ENCODE measurements at regions not wholly inside any gene's neighbourhood (a gene's known extent, or its start where the extent isn't known, plus 50 kb on each side); places are given as distances from the start of the nearest gene placed in this dataset.

GRCh38 chr6:170091639-170092579 lies 199.0 kb downstream of the DLL1 start:
- no peaks in the 10 kb centered on the region for H3K79me2 ChIP-seq (ENCODE audit: insufficient read depth, low read length)
- TF ChIP-seq, protein P1, sequence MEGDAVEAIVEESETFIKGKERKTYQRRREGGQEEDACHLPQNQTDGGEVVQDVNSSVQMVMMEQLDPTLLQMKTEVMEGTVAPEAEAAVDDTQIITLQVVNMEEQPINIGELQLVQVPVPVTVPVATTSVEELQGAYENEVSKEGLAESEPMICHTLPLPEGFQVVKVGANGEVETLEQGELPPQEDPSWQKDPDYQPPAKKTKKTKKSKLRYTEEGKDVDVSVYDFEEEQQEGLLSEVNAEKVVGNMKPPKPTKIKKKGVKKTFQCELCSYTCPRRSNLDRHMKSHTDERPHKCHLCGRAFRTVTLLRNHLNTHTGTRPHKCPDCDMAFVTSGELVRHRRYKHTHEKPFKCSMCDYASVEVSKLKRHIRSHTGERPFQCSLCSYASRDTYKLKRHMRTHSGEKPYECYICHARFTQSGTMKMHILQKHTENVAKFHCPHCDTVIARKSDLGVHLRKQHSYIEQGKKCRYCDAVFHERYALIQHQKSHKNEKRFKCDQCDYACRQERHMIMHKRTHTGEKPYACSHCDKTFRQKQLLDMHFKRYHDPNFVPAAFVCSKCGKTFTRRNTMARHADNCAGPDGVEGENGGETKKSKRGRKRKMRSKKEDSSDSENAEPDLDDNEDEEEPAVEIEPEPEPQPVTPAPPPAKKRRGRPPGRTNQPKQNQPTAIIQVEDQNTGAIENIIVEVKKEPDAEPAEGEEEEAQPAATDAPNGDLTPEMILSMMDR (IDR thresholded peaks at IDR 0.05; ENCODE audit: borderline replicate concordance, extremely low read depth, low read length, poor library complexity, severe bottlenecking), result no peak
- TF ChIP-seq EZH2 (IDR thresholded peaks at IDR 0.05; ENCODE audit: borderline replicate concordance, low read depth, low read length, severe bottlenecking), result no peak
- no peak for DNase-seq
- no peaks in the 10 kb centered on the region for H3K36me3 ChIP-seq (ENCODE audit: insufficient read depth, low read length)
- H3K27me3 ChIP-seq (ENCODE audit: insufficient read depth, low read length, poor library complexity), result no peaks in the 10 kb centered on the region
- ATAC-seq (ENCODE audit: insufficient read depth, low read depth), result no peak
- H3K4me3 ChIP-seq (ENCODE audit: low read depth in 1 of 2, low read length in 2 of 2), result no peak overlapping the region
- H3K27ac ChIP-seq (ENCODE audit: low read length), result no peak overlapping the region
- no peak overlapping the region for H3K9ac ChIP-seq (ENCODE audit: low read depth, low read length)
- H4K20me1 ChIP-seq (ENCODE audit: insufficient read depth, low read length), result 0 out of 2 replicates have a peak, but pooled peaks cover 2% of the 10 kb centered on the region
- H2AFZ ChIP-seq (ENCODE audit: low read depth, low read length), result no peak overlapping the region
- H3K9me3 ChIP-seq (ENCODE audit: insufficient read depth, low read length, severe bottlenecking), result no peaks in the 10 kb centered on the region
- H3K4me2 ChIP-seq (ENCODE audit: insufficient read depth, low read length), result no peak overlapping the region
- peaks cover 30% of the 10 kb centered on the region for H3K4me1 ChIP-seq (ENCODE audit: insufficient read depth, low read length)

DNA sequence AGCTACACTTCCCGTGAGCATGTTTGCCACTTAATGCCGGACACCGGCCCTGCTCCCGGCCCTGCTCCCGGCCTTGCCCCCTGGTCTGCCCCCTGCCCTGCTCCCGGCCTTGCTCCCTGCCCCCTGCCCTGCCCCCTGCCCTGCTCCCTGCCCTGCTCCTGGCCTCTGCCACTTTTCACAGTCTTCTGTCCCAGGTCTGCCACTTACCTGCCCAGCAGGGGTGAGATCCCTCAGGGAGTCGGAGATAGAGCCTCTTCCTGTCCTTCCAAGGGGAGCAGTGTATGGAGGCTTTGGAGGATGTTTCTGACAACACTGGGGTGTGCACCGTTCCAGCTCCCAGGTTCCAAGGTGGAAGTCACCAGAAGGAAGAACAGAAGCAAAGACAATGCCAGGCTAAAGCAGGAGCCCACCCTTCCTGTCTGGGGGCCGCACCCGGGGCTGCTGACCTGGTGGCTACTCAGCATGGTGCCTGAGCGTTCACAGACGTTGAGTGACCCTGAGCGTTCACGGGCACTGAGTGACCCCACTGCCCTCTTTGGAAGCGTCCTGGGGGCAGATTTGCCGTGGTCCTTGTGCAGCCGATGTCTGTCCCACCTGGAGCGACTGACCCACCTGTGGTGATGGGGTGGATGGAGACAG lies 199.8 kb downstream of the DLL1 start:
- H3K4me3 ChIP-seq (ENCODE audit: low read depth in 1 of 2, low read length in 2 of 2), result no peak overlapping the region
- H3K36me3 ChIP-seq (ENCODE audit: insufficient read depth, low read length), result no peaks in the 10 kb centered on the region
- H3K9ac ChIP-seq (ENCODE audit: low read depth, low read length), result no peak overlapping the region
- no peaks in the 10 kb centered on the region for H3K27me3 ChIP-seq (ENCODE audit: insufficient read depth, low read length, poor library complexity)
- H3K4me1 ChIP-seq (ENCODE audit: insufficient read depth, low read length), result peaks cover 30% of the 10 kb centered on the region
- no peak for ATAC-seq (ENCODE audit: insufficient read depth, low read depth)
- no peak overlapping the region for H3K27ac ChIP-seq (ENCODE audit: low read length)
- no peaks in the 10 kb centered on the region for H3K9me3 ChIP-seq (ENCODE audit: insufficient read depth, low read length, severe bottlenecking)
- no peak overlapping the region for H3K4me2 ChIP-seq (ENCODE audit: insufficient read depth, low read length)
- no peak overlapping the region for H2AFZ ChIP-seq (ENCODE audit: low read depth, low read length)
- H4K20me1 ChIP-seq (ENCODE audit: insufficient read depth, low read length), result 0 out of 2 replicates have a peak, but pooled peaks cover 2% of the 10 kb centered on the region
- TF ChIP-seq, protein P1 (IDR thresholded peaks at IDR 0.05; ENCODE audit: borderline replicate concordance, extremely low read depth, low read length, poor library complexity, severe bottlenecking), result no peak
- TF ChIP-seq EZH2 (IDR thresholded peaks at IDR 0.05; ENCODE audit: borderline replicate concordance, low read depth, low read length, severe bottlenecking), result no peak
- no peak for DNase-seq
- no peaks in the 10 kb centered on the region for H3K79me2 ChIP-seq (ENCODE audit: insufficient read depth, low read length)

GRCh38 chr6:170090561-170090960 lies 200.3 kb downstream of the DLL1 start:
- Histone ChIP-seq H4K20me1 (ENCODE audit: insufficient read depth, low read length) (0 out of 2 replicates have a peak, but pooled peaks cover 2% of the 10 kb centered on the region), H3K79me2 (ENCODE audit: insufficient read depth, low read length) (no peaks in the 10 kb centered on the region), H3K36me3 (ENCODE audit: insufficient read depth, low read length) (no peaks in the 10 kb centered on the region), H3K9me3 (ENCODE audit: insufficient read depth, low read length, severe bottlenecking) (no peaks in the 10 kb centered on the region), H3K4me3 (ENCODE audit: low read depth in 1 of 2, low read length in 2 of 2) (no peak overlapping the region), H2AFZ (ENCODE audit: low read depth, low read length) (no peak overlapping the region), H3K9ac (ENCODE audit: low read depth, low read length) (no peak overlapping the region), H3K27ac (ENCODE audit: low read length) (no peak overlapping the region), H3K4me1 (ENCODE audit: insufficient read depth, low read length) (peaks cover 30% of the 10 kb centered on the region), H3K4me2 (ENCODE audit: insufficient read depth, low read length) (no peak overlapping the region), H3K27me3 (ENCODE audit: insufficient read depth, low read length, poor library complexity) (no peaks in the 10 kb centered on the region)
- TF ChIP-seq, protein P1 (IDR thresholded peaks at IDR 0.05; ENCODE audit: borderline replicate concordance, extremely low read depth, low read length, poor library complexity, severe bottlenecking), result no peak
- no peak for TF ChIP-seq EZH2 (IDR thresholded peaks at IDR 0.05; ENCODE audit: borderline replicate concordance, low read depth, low read length, severe bottlenecking)
- DNase-seq (no peak), ATAC-seq (ENCODE audit: insufficient read depth, low read depth) (no peak)

Data from DND-41 (cell line).